Activated gamma-delta T cell treated with Interleukin-2 at 50 U/mL for 16 hours (primary cell): ENCODE measurements at regions not wholly inside any gene's neighbourhood (a gene's known extent, or its start where the extent isn't known, plus 50 kb on each side); places are given as distances from the start of the nearest gene placed in this dataset.

Experiments
- DNase-seq: peaks from one replicate; pipeline ENCODE4 v3.0.0-alpha.2; 2020

GRCh38 chr14:98704441-98704840, 567.6 kb downstream of the BCL11B start:
- DNase-seq, result peak; percentile 62

- no peak for DNase-seq
Observed at GRCh38 chr14:98705871-98706300, 566.1 kb downstream of the BCL11B start.

- DNase-seq, result no peak
Observed at GRCh38 chr14:98707522-98707921, 564.5 kb downstream of the BCL11B start.

GRCh38 chr14:98708555-98708954, 563.4 kb downstream of the BCL11B start:
- DNase-seq, result no peak

- DNase-seq, result no peak
Observed at GRCh38 chr14:98711453-98711852, 560.5 kb downstream of the BCL11B start.

- no peak for DNase-seq
Observed at GRCh38 chr14:98714626-98715425, 557.2 kb downstream of the BCL11B start.

- DNase-seq, result no peak
Observed at GRCh38 chr14:98716133-98716532, 555.9 kb downstream of the BCL11B start.

- DNase-seq, result no peak
Observed at GRCh38 chr14:98721061-98721460, 550.9 kb downstream of the BCL11B start.

- DNase-seq, result no peak
Observed at GRCh38 chr14:98724734-98725133, 547.3 kb downstream of the BCL11B start.

GRCh38 chr14:98725191-98725590, 546.8 kb downstream of the BCL11B start:
- DNase-seq, result no peak

GRCh38 chr14:98725676-98726075, 546.3 kb downstream of the BCL11B start:
- no peak for DNase-seq

GRCh38 chr14:98726585-98727405, 545.2 kb downstream of the BCL11B start:
- no peak for DNase-seq

GRCh38 chr14:98728024-98728423, 544.0 kb downstream of the BCL11B start:
- DNase-seq, result no peak

- DNase-seq, result no peak
Observed at GRCh38 chr14:98728836-98729235, 543.2 kb downstream of the BCL11B start.

- no peak for DNase-seq
Observed at GRCh38 chr14:98731286-98731685, 540.7 kb downstream of the BCL11B start.

GRCh38 chr14:98731701-98732100, 540.3 kb downstream of the BCL11B start:
- DNase-seq, result no peak

- no peak for DNase-seq
Observed at GRCh38 chr14:98733536-98733935, 538.5 kb downstream of the BCL11B start.

- DNase-seq, result no peak
Observed at GRCh38 chr14:98736701-98737338, 535.2 kb downstream of the BCL11B start.

GRCh38 chr14:98741523-98741922, 530.5 kb downstream of the BCL11B start:
- no peak for DNase-seq

GRCh38 chr14:98742001-98742400, 530.0 kb downstream of the BCL11B start:
- DNase-seq, result no peak

- DNase-seq, result no peak
Observed at GRCh38 chr14:98743536-98743935, 528.5 kb downstream of the BCL11B start.

- no peak for DNase-seq
Observed at GRCh38 chr14:98748966-98749365, 523.0 kb downstream of the BCL11B start.

GRCh38 chr14:98751110-98751509, 520.9 kb downstream of the BCL11B start:
- no peak for DNase-seq

- no peak for DNase-seq
Observed at GRCh38 chr14:98752660-98753059, 519.3 kb downstream of the BCL11B start.
